K562 (cell line): ENCODE measurements at regions not wholly inside any gene's neighbourhood (a gene's known extent, or its start where the extent isn't known, plus 50 kb on each side); places are given as distances from the start of the nearest gene placed in this dataset.

ENCODE experiments used
- ARHGAP35 ChIP-seq: fragments of 450-650 bp; IDR thresholded peaks from 2 replicates; pipeline ENCODE4 v1.6.1; 2018; ENCODE audit not compliant: partially characterized antibody
- ARNT ChIP-seq, 2 experiments: fragments of 450-650 bp; IDR thresholded peaks; 2 replicates each; pipeline ENCODE4 v1.6.1; 2016; ENCODE audit warnings: mild to moderate bottlenecking in 1 of 2
- BRD4 ChIP-seq: fragments of 200-600 bp; sonication (generic); IDR thresholded peaks from 2 replicates; pipeline ENCODE4 v1.6.1; 2017; ENCODE audit warnings: inconsistent platforms
- CLOCK ChIP-seq: fragments of 250-450 bp; sonication (Bioruptor Pico); IDR thresholded peaks from 2 replicates; pipeline ENCODE4 v1.4.0; 2020; ENCODE audit warnings: mild to moderate bottlenecking, moderate library complexity, borderline replicate concordance
- PHB ChIP-seq: fragments of 250-450 bp; sonication (Bioruptor Pico); IDR thresholded peaks from 2 replicates; pipeline ENCODE4 v1.5.0; 2021
- SPI1 ChIP-seq: IDR thresholded peaks from 2 replicates; pipeline ENCODE4 v1.6.1; 2011; ENCODE audit warnings: low read depth, low read length, control low read depth, borderline replicate concordance
- TBL1XR1 ChIP-seq, 2 experiments: IDR thresholded peaks; 2 replicates each; pipeline ENCODE4 v1.6.1; 2012; ENCODE audit warnings: improper control_type of control experiment in 2 of 2, low read length in 2 of 2, mild to moderate bottlenecking in 1 of 2
- ZBED1 ChIP-seq: IDR thresholded peaks from 2 replicates; pipeline ENCODE4 v1.6.1; 2014
- ZEB2 ChIP-seq: fragments of 450-650 bp; IDR thresholded peaks from 2 replicates; pipeline ENCODE4 v1.6.1; 2016
- ZNF280B ChIP-seq: fragments of 250-450 bp; sonication (Bioruptor Pico); IDR thresholded peaks from 2 replicates; pipeline ENCODE4 v1.5.1; 2021; ENCODE audit warnings: mild to moderate bottlenecking
- TF ChIP-seq, protein P1 (sequence below): sonication (generic); formaldehyde crosslinking; IDR thresholded peaks from 2 replicates; pipeline ENCODE4 v1.8.0; 2022; ENCODE audit warnings: mild to moderate bottlenecking, missing genetic modification reagents
- TF ChIP-seq, protein P2 (sequence below): fragments of 450-650 bp; conservative IDR thresholded peaks from 2 replicates; pipeline ENCODE4 v1.6.1; 2016; ENCODE audit warnings: missing genetic modification characterization, low read depth, mild to moderate bottlenecking, control low read depth, missing compliant biosample characterization

DNA sequence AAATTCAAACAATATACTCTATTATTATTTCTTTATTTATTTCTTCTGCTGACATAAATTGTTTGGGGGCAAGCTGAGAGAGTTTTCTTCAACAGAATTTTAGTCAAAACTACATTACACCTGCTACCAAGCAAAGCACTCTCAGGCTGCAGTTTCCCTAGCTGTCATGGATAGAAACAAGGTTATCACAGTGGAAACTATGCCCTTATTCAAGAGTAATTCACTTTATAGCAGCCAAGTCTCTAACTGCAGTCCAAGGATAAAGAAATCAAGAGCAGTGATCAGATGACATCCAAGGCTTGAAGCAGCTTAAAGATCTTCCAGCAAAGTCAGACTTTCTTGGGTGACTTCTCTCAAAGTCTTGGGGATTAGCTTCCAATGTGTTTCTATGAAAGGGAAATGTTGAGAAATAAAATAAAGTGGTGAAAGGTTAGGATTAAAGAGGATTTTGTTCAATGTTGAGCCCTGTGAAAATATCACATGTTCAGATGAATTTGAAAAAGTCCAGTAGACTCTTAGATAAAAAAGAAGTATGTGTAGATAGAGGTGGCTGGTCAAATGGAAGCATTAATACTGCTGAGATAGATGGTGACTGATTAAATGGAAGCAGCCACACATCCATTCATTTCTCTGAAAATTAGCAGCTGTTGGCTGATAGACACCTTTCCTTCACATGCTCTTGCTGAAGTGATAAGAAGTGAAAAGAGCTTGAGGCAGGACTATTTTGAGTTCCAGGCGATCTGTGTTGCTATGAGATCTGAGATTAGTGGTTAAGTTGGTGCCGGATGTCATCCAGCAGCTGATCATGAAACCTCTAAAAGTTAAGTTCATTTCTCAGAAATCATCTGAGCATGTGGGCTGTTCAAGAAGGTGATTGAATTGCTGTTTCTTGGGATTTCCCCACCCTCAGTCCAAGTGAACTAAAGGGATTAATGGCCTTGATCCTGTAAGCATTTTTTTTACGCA, 257.8 kb upstream of the BTG1 start (continued):
- TF ChIP-seq ZEB2 (peak; percentile 95), SPI1 (no peak), CLOCK (CRISPR knock-in tag) (0 out of 2 replicates have a peak, but pooled peaks have one; percentile 33), ZNF280B (no peak), ARHGAP35 (no peak), TBL1XR1 (IDR thresholded peaks at IDR 0.05; ENCODE audit: low read length in 2 of 2) (peak; percentile 92 to 99), BRD4 (no peak), ZBED1 (peak; percentile 94; the same call in 1 of the 2 replicates), PHB (CRISPR knock-in tag) (no peak), ARNT (IDR thresholded peaks at IDR 0.05) (peak; percentile 98)
- TF ChIP-seq, protein P1, sequence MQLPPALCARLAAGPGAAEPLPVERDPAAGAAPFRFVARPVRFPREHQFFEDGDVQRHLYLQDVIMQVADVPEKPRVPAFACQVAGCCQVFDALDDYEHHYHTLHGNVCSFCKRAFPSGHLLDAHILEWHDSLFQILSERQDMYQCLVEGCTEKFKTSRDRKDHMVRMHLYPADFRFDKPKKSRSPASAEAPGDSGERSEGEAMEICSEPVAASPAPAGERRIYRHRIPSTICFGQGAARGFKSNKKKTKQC (CRISPR knock-in tag) = no peak
- TF ChIP-seq, protein P2, sequence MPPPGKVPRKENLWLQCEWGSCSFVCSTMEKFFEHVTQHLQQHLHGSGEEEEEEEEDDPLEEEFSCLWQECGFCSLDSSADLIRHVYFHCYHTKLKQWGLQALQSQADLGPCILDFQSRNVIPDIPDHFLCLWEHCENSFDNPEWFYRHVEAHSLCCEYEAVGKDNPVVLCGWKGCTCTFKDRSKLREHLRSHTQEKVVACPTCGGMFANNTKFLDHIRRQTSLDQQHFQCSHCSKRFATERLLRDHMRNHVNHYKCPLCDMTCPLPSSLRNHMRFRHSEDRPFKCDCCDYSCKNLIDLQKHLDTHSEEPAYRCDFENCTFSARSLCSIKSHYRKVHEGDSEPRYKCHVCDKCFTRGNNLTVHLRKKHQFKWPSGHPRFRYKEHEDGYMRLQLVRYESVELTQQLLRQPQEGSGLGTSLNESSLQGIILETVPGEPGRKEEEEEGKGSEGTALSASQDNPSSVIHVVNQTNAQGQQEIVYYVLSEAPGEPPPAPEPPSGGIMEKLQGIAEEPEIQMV (tag) = no peak
